ENCODE measurements at regions not wholly inside any gene's neighbourhood (a gene's known extent, or its start where the extent isn't known, plus 50 kb on each side); places are given as distances from the start of the nearest gene placed in this dataset.

DNA sequence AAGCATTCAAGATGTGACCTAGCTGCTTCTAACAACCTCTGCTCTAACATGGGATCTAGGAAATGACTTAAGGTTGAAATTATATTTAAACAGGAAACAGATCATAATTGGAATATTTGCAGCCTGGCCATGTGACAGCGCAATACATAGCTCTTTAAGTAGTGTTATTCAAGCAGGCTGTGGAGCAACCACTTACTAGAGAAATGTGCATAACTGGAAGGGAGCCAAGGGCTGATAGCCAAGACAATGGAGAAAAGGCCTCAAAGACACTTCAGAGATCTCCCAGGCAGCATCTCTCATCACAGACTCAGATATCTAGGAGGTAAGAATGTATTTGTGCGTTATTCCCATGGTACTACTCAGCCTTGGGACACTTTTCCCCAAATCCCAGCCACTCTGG, 823.0 kb upstream of the PRMT6 start:
- no peaks in the 10 kb centered on the region for H3K9me3 ChIP-seq (replicated peaks; ENCODE audit: control insufficient read depth, insufficient read depth, low read length)
- WGBS (ENCODE audit: insufficient coverage, insufficient replicate concordance, low lambda C conversion rate, missing lambda C conversion rate): 17% methylated on average over 2 of the region's 2 CpGs
- no peaks in the 10 kb centered on the region for H3K79me2 ChIP-seq (ENCODE audit: control insufficient read depth, insufficient read depth, low read length)
- intact Hi-C loops (cut with micrococcal nuclease; ENCODE audit: unreplicated experiment) (no loop called here), in situ Hi-C loops (cut with MboI) (no loop called here)
- H3K4me3 ChIP-seq: no peak overlapping the region
- no peak overlapping the region for H3K4me2 ChIP-seq (ENCODE audit: control insufficient read depth, insufficient read depth)
- TF ChIP-seq GABPA (IDR thresholded peaks at IDR 0.05; ENCODE audit: low read depth): no peak
- no peak for TF ChIP-seq ZZZ3 (IDR thresholded peaks at IDR 0.05; ENCODE audit: control insufficient read depth, insufficient read length, low read depth)
- no peak for TF ChIP-seq ZBTB4 (CRISPR knock-in tag; IDR thresholded peaks at IDR 0.05)
- no peak for TF ChIP-seq IKZF2 (IDR thresholded peaks at IDR 0.05)
- TF ChIP-seq CHD1 (IDR thresholded peaks at IDR 0.05; ENCODE audit: low read depth, low read length): no peak
- no peak for TF ChIP-seq BACH1 (IDR thresholded peaks at IDR 0.05; ENCODE audit: borderline replicate concordance)
- no peak for TF ChIP-seq NFYB (IDR thresholded peaks at IDR 0.05; ENCODE audit: insufficient read depth, low read depth, low read length)
- no peak for TF ChIP-seq RFX5 (IDR thresholded peaks at IDR 0.05; ENCODE audit: low read depth, low read length)
- TF ChIP-seq MTA2 (IDR thresholded peaks at IDR 0.05; ENCODE audit: low read depth): no peak
- no peak for TF ChIP-seq PAX5 (IDR thresholded peaks at IDR 0.05; ENCODE audit: borderline replicate concordance, low read depth, low read length)
- TF ChIP-seq ZNF24 (IDR thresholded peaks at IDR 0.05): no peak
- TF ChIP-seq NRF1 (conservative IDR thresholded peaks at IDR 0.05; ENCODE audit: low read depth, low read length): no peak
- no peak for TF ChIP-seq JUND (IDR thresholded peaks at IDR 0.05; ENCODE audit: low read depth, low read length)
- TF ChIP-seq LARP7 (IDR thresholded peaks at IDR 0.05): no peak
- TF ChIP-seq, protein P1, sequence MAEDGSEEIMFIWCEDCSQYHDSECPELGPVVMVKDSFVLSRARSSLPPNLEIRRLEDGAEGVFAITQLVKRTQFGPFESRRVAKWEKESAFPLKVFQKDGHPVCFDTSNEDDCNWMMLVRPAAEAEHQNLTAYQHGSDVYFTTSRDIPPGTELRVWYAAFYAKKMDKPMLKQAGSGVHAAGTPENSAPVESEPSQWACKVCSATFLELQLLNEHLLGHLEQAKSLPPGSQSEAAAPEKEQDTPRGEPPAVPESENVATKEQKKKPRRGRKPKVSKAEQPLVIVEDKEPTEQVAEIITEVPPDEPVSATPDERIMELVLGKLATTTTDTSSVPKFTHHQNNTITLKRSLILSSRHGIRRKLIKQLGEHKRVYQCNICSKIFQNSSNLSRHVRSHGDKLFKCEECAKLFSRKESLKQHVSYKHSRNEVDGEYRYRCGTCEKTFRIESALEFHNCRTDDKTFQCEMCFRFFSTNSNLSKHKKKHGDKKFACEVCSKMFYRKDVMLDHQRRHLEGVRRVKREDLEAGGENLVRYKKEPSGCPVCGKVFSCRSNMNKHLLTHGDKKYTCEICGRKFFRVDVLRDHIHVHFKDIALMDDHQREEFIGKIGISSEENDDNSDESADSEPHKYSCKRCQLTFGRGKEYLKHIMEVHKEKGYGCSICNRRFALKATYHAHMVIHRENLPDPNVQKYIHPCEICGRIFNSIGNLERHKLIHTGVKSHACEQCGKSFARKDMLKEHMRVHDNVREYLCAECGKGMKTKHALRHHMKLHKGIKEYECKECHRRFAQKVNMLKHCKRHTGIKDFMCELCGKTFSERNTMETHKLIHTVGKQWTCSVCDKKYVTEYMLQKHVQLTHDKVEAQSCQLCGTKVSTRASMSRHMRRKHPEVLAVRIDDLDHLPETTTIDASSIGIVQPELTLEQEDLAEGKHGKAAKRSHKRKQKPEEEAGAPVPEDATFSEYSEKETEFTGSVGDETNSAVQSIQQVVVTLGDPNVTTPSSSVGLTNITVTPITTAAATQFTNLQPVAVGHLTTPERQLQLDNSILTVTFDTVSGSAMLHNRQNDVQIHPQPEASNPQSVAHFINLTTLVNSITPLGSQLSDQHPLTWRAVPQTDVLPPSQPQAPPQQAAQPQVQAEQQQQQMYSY (CRISPR knock-in tag; IDR thresholded peaks at IDR 0.05): no peak
- no peak for TF ChIP-seq RUNX3 (IDR thresholded peaks at IDR 0.05; ENCODE audit: low read length)
- TF ChIP-seq SP1 (IDR thresholded peaks at IDR 0.05; ENCODE audit: low read depth, low read length): no peak
- TF ChIP-seq RB1 (IDR thresholded peaks at IDR 0.05; ENCODE audit: borderline replicate concordance): no peak
- no peak for TF ChIP-seq BCL3 (IDR thresholded peaks at IDR 0.05; ENCODE audit: borderline replicate concordance, insufficient read depth, low read depth, low read length, poor library complexity, severe bottlenecking)
- CTCF ChIA-PET: no interaction called here
- FAIRE-seq (no peak), ATAC-seq (no peak), DNase-seq (ENCODE audit: low read depth, low spot score) (no peak)
- POLR2A ChIA-PET: no interaction called here
- no TSS peak for BruUV-seq (replicated peaks)
- SMC1A ChIA-PET (ENCODE audit: uncharacterized antibody, unreplicated experiment): no interaction called here
- H4K20me1 ChIP-seq (ENCODE audit: control insufficient read depth, insufficient read depth): no peaks in the 10 kb centered on the region
- H2AFZ ChIP-seq (ENCODE audit: control insufficient read depth, low read depth, low read length): no peak overlapping the region
- no peaks in the 10 kb centered on the region for H3K36me3 ChIP-seq (ENCODE audit: control insufficient read depth in 2 of 2, insufficient read depth in 2 of 2, low read length in 1 of 2)
- H3K27ac ChIP-seq (ENCODE audit: control insufficient read depth, insufficient read depth): no peak overlapping the region
- H3K9ac ChIP-seq (ENCODE audit: control insufficient read depth, insufficient read depth, low read length): no peak overlapping the region
- RAD21 ChIA-PET (ENCODE audit: unreplicated experiment): no interaction called here
- no peaks in the 10 kb centered on the region for H3K4me1 ChIP-seq (ENCODE audit: control insufficient read depth, insufficient read depth, low read length)
- no peaks in the 10 kb centered on the region for H3K27me3 ChIP-seq (replicated peaks in 1 of 2; ENCODE audit: control insufficient read depth in 2 of 2, insufficient read depth in 2 of 2, low read length in 1 of 2)

Measured in GM12878 (cell line).